Activated T-helper 17 cell treated with anti-CD3 and anti-CD28 coated beads, Interleukin-2, amount 50 U/mL, for 72 hours (primary cell): ENCODE measurements at regions not wholly inside any gene's neighbourhood (a gene's known extent, or its start where the extent isn't known, plus 50 kb on each side); places are given as distances from the start of the nearest gene placed in this dataset.

Source experiments
- ATAC-seq: fragments of 150-1000 bp; cut with Tn5 transposase; replicated peaks from 2 replicates; pipeline ENCODE4 v1.10.0; 2021; ENCODE audit warnings: mild to moderate bottlenecking, moderate library complexity
- H3K27ac Mint-ChIP-seq: one replicate; pipeline ENCODE4 v1.8.0; 2022; ENCODE audit warnings: mixed read lengths
- H3K27me3 Mint-ChIP-seq: one replicate; pipeline ENCODE4 v1.8.0; 2022; ENCODE audit warnings: mixed read lengths
- H3K36me3 Mint-ChIP-seq: one replicate; pipeline ENCODE4 v1.8.0; 2022; ENCODE audit warnings: low read depth, mild to moderate bottlenecking, mixed read lengths
- H3K4me1 Mint-ChIP-seq: one replicate; pipeline ENCODE4 v1.8.0; 2022; ENCODE audit warnings: mixed read lengths
- H3K4me3 Mint-ChIP-seq: one replicate; pipeline ENCODE4 v1.8.0; 2022; ENCODE audit warnings: mild to moderate bottlenecking, mixed read lengths
- H3K9me3 Mint-ChIP-seq: one replicate; pipeline ENCODE4 v1.8.0; 2022; ENCODE audit warnings: mixed read lengths

DNA sequence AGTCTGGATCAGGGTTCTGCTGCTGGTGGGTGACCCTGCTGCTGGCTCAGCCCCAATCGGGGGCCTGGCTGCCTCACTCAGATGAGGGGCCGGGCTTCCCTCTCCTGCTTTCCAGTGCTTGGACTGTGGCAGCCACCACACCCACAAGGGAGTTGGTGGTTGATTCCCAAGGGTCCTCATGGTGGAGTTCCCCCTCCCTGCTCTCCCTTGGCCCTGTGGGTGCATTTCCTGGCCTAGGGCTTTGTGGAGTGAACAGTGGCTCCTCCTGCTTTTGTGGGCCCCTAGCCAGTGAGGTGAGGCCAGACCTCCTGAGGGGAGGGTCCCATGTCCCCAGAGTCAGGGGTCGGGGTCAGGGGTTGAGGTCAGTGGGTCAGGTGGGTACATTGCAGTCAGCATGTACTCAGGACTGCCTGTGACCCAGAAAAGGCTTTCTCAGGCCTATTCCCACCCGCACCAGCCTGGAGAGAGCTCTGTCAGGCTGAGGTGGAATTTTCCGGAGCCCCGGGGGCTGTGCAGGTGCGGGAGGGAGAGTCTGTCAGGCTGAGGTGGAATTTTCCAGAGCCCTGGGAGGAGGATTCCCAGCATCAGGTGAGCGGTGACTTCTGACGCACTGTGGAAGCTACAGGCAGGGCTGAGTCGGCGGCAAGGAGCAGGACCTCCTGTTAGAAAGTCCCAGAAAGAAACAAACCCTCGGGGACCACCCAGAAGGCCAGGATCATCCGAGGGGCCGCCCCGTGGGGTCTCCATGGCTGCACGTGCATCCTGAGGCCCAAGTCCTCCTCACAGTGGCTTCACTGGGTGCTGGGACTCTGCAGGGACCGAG lies 94.4 kb upstream of the INSIG1 start:
- H3K36me3 Mint-ChIP-seq = peaks cover 11% of the 10 kb centered on the region
- H3K4me1 Mint-ChIP-seq = peaks cover 31% of the 10 kb centered on the region
- peaks cover 3% of the 10 kb centered on the region for H3K9me3 Mint-ChIP-seq
- no peak overlapping the region for H3K4me3 Mint-ChIP-seq
- ATAC-seq = no peak
- H3K27me3 Mint-ChIP-seq = no peaks in the 10 kb centered on the region
- H3K27ac Mint-ChIP-seq = peak overlapping the region; percentile 38

DNA sequence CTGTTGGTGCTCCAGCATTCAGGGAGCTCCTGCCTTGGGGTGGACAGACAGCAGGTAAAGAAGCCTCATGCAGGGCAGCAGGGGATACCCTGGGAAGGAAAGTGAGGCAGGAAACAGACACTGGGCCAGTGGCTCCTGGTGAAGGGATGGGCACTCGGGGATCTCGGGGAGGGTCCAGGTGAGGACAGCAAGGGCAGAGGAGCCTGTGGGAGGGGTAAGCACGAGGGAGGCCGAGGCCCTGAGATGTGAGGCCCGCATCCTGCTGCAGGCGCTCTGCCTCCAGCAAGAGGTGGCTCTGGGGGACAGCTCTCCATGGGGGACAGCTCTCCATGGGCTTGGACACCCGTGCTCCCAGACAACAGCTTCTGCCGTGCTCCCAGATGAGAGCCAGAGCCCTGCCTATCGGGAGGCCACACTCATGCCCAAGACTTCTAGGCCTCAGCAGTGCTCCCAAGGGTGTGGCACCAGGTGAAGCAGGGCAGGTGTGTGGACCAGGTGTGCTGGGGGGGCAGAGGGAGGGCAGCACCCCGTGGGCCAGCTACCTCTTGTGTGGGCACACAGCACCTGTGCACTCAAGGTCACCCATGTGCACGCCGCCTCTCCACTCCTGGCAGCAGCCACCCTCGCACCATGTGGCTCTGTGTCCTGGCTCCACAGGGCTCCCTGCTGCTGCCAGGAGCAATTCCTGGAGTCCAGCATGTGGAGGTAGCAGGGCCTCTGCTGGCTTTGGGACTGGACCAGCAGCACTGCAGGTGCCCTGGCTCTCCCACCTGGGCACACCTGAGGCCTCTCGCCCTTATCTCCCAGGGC lies 93.6 kb upstream of the INSIG1 start:
- no peaks in the 10 kb centered on the region for H3K27me3 Mint-ChIP-seq
- no peak for ATAC-seq
- H3K36me3 Mint-ChIP-seq = peaks cover 11% of the 10 kb centered on the region
- peak overlapping the region; percentile 98 for H3K27ac Mint-ChIP-seq
- peaks cover 31% of the 10 kb centered on the region for H3K4me1 Mint-ChIP-seq
- H3K9me3 Mint-ChIP-seq = peaks cover 3% of the 10 kb centered on the region
- H3K4me3 Mint-ChIP-seq = no peak overlapping the region

DNA sequence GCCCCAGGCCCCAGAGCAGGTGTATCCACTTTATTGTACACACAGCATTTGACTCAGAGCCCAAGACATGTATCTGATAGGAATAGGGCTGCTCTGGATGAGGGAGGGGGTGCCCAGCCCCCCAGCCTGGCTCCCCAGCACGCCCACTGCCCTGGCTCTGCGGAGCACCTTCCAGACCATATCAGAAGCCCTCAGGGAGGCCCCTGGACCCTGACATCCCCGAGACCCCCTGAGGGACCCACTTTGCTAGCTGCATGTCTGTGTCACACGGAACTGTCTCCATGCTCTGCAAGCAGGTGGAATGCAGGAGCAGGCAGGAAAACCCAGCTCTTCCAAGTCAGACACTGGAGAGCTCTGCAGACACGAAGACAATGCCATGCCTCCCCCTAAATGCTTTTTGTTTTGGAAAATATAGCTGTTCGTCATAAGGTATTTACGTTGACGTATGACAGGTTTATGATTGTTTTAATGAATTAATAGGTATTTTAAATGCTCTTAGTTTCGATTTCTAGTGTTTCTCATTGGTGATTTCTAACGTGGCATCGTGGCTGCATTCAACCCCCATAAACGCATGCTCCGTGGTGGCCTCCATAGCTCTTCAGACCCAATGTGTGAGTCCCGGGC lies 92.8 kb upstream of the INSIG1 start:
- no peak for ATAC-seq
- Mint-ChIP-seq H3K36me3 (peaks cover 11% of the 10 kb centered on the region), H3K27ac (peak overlapping the region; percentile 98), H3K4me3 (peak overlapping the region; percentile 84), H3K27me3 (no peaks in the 10 kb centered on the region), H3K9me3 (peaks cover 3% of the 10 kb centered on the region), H3K4me1 (peaks cover 25% of the 10 kb centered on the region)

DNA sequence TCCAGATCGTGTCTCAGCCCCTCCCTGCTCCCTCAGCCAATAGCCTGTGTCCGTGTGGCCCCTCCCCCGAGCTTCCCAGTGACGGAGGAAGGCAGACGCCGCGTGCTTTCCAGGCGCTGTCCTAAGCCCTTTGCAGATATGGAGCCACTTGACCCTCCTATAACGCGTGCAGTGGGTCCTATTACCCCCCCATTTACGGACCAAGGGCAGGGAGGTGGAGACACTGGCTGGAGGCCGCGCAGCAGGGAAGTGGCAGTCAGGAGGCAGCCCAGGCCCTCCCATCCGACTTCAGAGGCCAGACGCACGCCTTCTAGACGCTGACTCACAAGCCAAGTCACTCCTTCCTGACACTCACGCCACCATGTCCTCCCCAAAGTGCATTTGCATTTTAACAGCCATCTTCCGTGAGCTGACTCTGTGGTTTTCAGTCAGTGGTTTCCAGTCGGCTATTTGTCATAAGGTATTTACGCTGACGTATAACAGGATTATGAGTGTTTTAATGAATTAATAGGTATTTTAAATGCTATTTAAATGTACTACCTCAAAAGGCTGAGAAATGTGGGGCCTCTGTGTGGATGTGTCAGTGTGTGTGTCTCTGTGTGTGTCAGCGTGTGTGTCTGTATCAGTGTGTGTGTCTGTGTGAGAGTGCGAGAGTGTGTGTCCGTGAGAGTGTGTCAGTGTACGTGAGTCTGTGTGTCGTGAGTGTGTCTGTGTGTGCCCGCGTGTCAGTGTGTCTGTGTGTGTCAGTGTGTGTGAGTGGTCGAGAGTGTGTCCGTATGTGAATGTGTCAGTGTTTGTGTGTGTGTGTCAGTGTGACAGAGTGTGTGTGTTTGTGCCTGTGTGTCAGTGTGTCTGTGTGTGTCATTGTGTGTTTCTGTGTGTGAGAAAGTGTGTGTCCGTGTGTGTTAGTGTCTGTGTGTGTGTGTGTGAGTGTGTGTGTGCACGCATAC lies 92.0 kb upstream of the INSIG1 start:
- ATAC-seq = peak; percentile 84
- H3K4me1 Mint-ChIP-seq = peaks cover 25% of the 10 kb centered on the region
- peak overlapping the region; percentile 84 for H3K4me3 Mint-ChIP-seq
- H3K9me3 Mint-ChIP-seq = peaks cover 3% of the 10 kb centered on the region
- peak overlapping the region; percentile 98 for H3K27ac Mint-ChIP-seq
- peaks cover 11% of the 10 kb centered on the region for H3K36me3 Mint-ChIP-seq
- no peaks in the 10 kb centered on the region for H3K27me3 Mint-ChIP-seq

DNA sequence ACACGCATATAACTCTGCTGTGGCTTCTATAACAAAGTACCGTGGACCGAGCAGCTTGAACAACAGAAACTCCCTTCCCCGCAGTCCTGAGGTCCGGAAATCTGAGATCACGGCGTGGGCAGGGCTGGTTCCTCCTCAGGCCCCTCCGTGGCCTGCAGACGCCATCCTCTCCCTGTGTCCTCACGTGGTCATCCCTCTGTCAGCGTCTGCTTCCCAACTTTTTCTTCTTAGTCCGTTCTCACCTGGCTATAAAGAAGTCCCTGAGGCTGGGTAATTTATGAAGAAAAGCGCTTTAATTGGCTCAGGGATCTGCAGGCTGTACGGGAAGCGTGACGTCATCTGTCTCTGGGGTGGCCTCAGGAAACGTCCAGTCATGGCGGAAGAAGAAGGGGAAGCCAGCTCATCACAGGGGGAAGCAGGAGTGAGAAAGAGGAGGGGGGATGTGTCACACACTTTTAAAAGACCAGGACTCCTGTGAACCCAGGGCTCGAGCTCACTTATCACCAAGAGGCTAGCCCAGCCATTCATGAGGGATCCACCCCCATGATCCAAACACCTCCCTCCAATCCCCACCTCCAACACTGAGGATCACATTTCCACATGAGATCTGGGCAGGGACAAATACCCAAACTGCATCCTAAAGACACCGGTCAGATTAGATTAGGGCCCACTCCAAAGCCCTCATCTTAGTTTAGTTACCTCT lies 91.2 kb upstream of the INSIG1 start:
- Mint-ChIP-seq H3K4me3 (peak overlapping the region; percentile 84), H3K27ac (peak overlapping the region; percentile 98), H3K27me3 (no peaks in the 10 kb centered on the region), H3K4me1 (peaks cover 25% of the 10 kb centered on the region), H3K9me3 (peaks cover 3% of the 10 kb centered on the region), H3K36me3 (peaks cover 11% of the 10 kb centered on the region)
- peak; percentile 55 for ATAC-seq

DNA sequence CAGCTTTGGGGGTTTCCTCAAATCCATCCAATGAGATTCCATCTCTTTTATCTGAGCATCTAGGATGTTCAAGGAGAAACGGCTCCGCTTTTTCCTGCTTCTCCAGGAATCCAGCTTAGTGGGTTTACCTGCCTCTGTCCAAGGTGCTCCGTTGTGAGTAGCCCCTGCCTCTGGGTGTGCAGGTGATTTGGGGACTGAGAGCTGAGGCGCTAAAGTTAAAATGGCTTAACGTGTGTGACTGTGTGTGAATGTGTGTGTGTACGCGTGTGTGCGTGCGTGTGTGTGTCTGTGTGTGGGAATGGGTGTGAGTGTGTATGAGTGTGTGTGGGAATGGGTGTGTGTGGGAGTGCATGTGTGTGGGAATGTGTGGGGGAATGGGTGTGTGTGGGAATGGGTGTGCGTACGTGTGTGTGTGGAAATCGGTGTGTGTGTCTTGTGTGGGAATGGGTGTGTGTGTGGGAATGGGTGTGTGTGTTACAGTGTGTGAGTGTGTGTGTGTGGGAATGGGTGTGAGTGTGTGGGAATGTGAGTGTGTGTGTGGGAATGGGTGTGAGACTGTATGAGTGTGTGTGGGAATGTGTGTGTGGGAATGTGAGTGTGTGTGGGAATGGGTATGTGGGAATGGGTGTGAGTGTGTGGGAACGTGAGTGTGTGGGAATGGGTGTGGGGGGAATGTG lies 90.2 kb upstream of the INSIG1 start:
- Mint-ChIP-seq H3K9me3 (peaks cover 3% of the 10 kb centered on the region), H3K4me3 (peak overlapping the region; percentile 84), H3K27me3 (no peaks in the 10 kb centered on the region), H3K27ac (peak overlapping the region; percentile 98), H3K36me3 (peaks cover 11% of the 10 kb centered on the region), H3K4me1 (peaks cover 25% of the 10 kb centered on the region)
- ATAC-seq = no peak

DNA sequence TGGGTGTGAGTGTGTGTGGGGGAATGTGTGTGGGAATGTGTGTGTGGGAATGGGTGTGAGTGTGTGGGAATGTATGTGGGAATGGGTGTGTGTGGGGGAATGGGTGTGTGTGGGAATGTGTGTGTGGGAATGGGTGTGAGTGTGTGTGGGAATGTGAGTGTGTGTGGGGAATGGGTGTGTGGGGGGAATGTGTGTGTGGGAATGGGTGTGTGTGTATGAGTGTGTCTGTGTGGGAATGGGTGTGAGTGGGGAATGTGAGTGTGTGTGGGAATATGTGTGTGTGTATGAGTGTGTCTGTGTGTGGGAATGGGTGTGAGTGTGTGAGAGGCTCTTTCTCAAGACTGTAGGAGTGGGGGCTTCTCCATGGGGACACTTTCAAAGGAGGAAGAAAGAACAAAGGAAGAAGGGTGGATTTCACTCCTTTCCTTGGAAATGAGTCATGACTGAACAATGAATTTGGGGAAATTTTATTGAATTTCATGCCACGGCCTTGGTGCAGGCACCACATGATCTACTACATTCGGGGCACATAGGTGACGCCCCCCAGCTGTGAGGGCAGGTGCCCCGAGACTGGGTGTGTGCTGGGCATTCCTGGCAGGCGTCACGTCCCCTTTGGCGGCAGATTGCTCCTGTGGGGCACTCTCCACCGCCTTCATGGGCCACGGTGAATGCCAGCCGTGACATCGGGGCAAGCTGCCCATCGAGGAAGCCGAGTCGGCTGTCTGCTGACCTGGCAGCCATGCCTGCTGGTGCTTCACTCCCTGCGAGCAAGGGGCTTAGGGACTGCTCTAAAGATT lies 88.8 kb upstream of the INSIG1 start:
- peaks cover 3% of the 10 kb centered on the region for H3K9me3 Mint-ChIP-seq
- H3K27ac Mint-ChIP-seq = no peak overlapping the region
- peaks cover 25% of the 10 kb centered on the region for H3K4me1 Mint-ChIP-seq
- H3K36me3 Mint-ChIP-seq = peaks cover 11% of the 10 kb centered on the region
- no peak for ATAC-seq
- no peak overlapping the region for H3K4me3 Mint-ChIP-seq
- no peaks in the 10 kb centered on the region for H3K27me3 Mint-ChIP-seq

DNA sequence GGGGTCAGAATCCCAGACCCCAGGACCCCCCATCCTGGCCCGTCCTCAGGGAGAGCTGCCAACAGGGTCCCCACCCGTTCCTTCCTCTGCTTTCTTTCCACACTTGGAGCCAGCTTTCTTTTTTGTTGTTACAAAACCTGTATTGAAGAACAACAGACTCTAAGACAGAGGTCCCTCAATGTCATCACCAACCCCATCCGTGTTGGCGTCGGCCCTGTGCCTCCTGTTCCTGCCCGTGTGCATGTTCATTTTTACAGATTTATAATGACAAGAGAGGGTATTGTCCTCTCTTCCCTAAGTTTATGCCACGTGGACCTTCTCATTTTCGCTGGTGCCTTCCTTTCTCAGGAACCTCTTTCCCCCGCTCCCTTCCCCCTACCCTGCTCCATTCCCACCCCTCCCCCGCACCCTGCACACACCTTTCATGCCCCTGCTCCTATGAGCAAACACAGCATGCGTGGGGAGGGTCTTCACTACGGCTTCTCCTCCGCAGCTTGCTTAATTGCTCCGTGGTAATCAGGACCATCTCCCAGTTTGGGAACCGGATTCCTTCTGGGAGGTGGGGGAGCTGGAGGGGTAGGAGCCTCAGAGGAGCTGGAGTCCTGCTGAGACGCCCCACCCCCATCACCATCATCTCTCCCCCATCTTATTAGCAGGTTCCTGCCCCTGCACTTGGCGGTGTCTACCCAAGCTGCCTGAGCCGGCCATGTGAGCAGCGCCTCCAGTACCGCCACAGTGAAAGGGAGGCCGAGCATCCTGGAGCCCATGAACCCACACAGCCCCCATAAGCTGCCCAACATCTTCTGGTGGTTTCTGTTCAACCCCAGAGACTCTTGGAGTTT lies 88.0 kb upstream of the INSIG1 start:
- no peak overlapping the region for H3K27ac Mint-ChIP-seq
- no peak for ATAC-seq
- H3K27me3 Mint-ChIP-seq = peaks cover 4% of the 10 kb centered on the region
- no peak overlapping the region for H3K4me3 Mint-ChIP-seq
- peaks cover 25% of the 10 kb centered on the region for H3K4me1 Mint-ChIP-seq
- peaks cover 3% of the 10 kb centered on the region for H3K9me3 Mint-ChIP-seq
- peaks cover 11% of the 10 kb centered on the region for H3K36me3 Mint-ChIP-seq

DNA sequence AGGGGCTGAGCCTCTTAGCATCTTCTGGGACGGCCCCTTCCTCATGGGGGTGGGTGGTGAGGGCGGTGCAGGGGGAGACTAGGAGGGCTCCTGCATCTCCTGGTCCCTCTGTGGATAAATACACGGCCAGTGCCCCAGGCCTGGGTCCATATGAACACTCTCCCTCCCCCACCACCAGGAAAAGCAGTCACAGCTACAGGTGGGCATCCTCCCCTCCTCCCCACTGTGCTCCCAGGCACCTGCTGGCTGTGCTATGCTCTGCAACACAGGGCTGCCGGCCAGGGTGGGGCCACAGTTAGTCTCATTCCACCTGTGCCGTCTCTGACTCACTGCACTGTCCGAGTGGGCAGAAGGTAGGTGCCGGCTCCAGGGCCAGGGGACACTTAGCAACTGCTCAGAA lies 87.3 kb upstream of the INSIG1 start:
- Mint-ChIP-seq H3K27ac (no peak overlapping the region), H3K36me3 (peaks cover 11% of the 10 kb centered on the region), H3K27me3 (peaks cover 4% of the 10 kb centered on the region), H3K4me3 (no peak overlapping the region), H3K9me3 (peaks cover 3% of the 10 kb centered on the region), H3K4me1 (peaks cover 19% of the 10 kb centered on the region)
- no peak for ATAC-seq

DNA sequence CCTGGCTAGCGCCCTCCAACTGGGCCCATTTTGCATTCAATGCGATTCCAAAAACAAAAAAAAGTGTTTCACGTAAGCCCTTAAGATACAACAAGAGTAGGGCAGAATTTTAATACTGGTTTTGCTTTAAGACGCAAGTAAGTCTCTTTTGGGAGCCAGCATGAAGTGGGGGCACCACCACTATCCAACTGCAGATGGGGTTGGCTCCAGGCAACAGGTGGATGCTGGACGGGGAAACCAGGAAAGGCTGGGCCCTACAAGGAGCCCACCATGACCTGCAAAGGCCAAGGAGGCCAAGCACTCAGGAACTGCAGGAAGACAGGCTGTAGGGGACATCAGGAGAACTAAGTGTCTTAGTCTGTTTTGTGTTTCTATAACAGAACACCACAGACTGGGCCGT lies 86.5 kb upstream of the INSIG1 start:
- H3K27me3 Mint-ChIP-seq = peaks cover 10% of the 10 kb centered on the region
- no peak for ATAC-seq
- peaks cover 14% of the 10 kb centered on the region for H3K4me1 Mint-ChIP-seq
- H3K9me3 Mint-ChIP-seq = no peaks in the 10 kb centered on the region
- peaks cover 4% of the 10 kb centered on the region for H3K36me3 Mint-ChIP-seq
- H3K27ac Mint-ChIP-seq = no peak overlapping the region
- H3K4me3 Mint-ChIP-seq = no peak overlapping the region

DNA sequence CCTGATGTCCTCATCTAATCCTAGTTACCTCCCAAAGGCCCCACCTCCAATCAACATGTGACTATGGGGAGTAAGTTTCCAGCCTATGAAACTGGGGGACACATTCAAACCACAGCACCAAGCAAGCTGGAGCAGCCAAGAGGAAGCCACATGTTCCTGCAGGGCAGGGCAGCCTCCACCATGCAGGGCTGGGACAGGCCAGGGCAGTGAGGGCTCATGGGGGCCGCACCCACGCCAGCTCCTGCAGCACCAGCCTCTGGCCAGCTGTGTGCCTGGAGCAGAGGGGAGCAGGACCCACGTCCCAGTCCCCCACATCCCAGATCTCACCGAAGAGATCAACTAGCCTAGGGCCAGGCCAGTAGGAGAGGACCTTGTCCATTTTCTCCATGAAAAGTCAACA lies 85.9 kb upstream of the INSIG1 start:
- no peak for ATAC-seq
- Mint-ChIP-seq H3K4me1 (peaks cover 14% of the 10 kb centered on the region), H3K27me3 (peaks cover 15% of the 10 kb centered on the region), H3K27ac (no peak overlapping the region), H3K4me3 (no peak overlapping the region), H3K36me3 (peaks cover under 1% of the 10 kb centered on the region), H3K9me3 (no peaks in the 10 kb centered on the region)
